Heart left ventricle (tissue), 16 donors: ENCODE measurements at regions not wholly inside any gene's neighbourhood (a gene's known extent, or its start where the extent isn't known, plus 50 kb on each side); places are given as distances from the start of the nearest gene placed in this dataset.

ENCODE experiments used
- ATAC-seq, 4 donors: fragments of 200-7000 bp; cut with Tn5 transposase; one replicate each; pipeline ENCODE4 v1.9.1; 2020 to 2022; ENCODE audit warnings: moderate library complexity in 4 of 4, mild to moderate bottlenecking in 3 of 4, moderate number of reproducible peaks in 1 of 4
- DNase-seq, 5 donors: peaks; one replicate each; pipeline ENCODE4 v3.0.0-alpha.2; 2020
- H3K27ac ChIP-seq, 12 donors: fragments of 200-600 bp; sonication (generic) in 4 of 12; one replicate each; pipeline versions ENCODE4 v1.5.0 to v1.8.0; 2016 to 2022; ENCODE audit warnings: mild to moderate bottlenecking in 2 of 12
- H3K27me3 ChIP-seq, 9 donors: fragments of 200-600 bp; sonication (generic) in 2 of 9; one replicate each; pipeline versions ENCODE4 v1.5.1 to v1.8.0; 2016 to 2022; ENCODE audit warnings: mild to moderate bottlenecking in 3 of 9
- H3K36me3 ChIP-seq, 9 donors: fragments of 200-600 bp; sonication (generic) in 2 of 9; one replicate each; pipeline versions ENCODE4 v1.5.0 to v1.8.0; 2018 to 2022; ENCODE audit warnings: mild to moderate bottlenecking in 2 of 9
- H3K4me1 ChIP-seq, 12 donors: fragments of 200-600 bp; sonication (generic) in 4 of 12; one replicate each; pipeline versions ENCODE4 v1.5.0 to v1.8.0; 2016 to 2022; ENCODE audit warnings: mild to moderate bottlenecking in 3 of 12
- H3K4me3 ChIP-seq, 12 donors: fragments of 200-600 bp; sonication (generic) in 4 of 12; one replicate each; pipeline versions ENCODE4 v1.5.0 to v1.8.0; 2017 to 2022; ENCODE audit warnings: mild to moderate bottlenecking in 9 of 12, moderate library complexity in 4 of 12
- H3K9me3 ChIP-seq, 12 donors: fragments of 200-600 bp; sonication (generic) in 4 of 12; one replicate each; pipeline versions ENCODE4 v1.5.0 to v1.8.0; 2016 to 2022; ENCODE audit warnings: mild to moderate bottlenecking in 1 of 12
- CTCF ChIP-seq, 12 donors: fragments of 200-600 bp; sonication (generic) in 4 of 12; IDR thresholded peaks; one replicate each; pipeline versions ENCODE4 v1.5.0 to v1.8.0; 2018 to 2022; ENCODE audit warnings: antibody characterized with exemption in 12 of 12, mild to moderate bottlenecking in 5 of 12
- POLR2A ChIP-seq, 2 donors: fragments of 450-650 bp; IDR thresholded peaks; one replicate each; pipeline ENCODE4 v1.6.1; 2017; ENCODE audit warnings: antibody characterized with exemption in 2 of 2, mild to moderate bottlenecking in 2 of 2, moderate library complexity in 2 of 2
- WGBS, 4 donors: extraction: QIAGEN DNeasy Blood & Tissue Kit in 2 of 4; methylation state at CpG; one replicate each; pipeline versions ENCODE4 v1.1.5 to v1.1.7; 2013 to 2018; 5-methylcytosine and 5-hydroxymethylcytosine counted together
- intact Hi-C, 10 donors: fragments of 100-400 bp; cut with DNase I; formaldehyde crosslinking; loops; one replicate each; pipeline versions ENCODE4 v1.11.1 to v1.14.2; 2022
- donor health status: ischemic (EF 13 %, LVEDD 7.1; RV severe dilation, severe dysfunction).
- donor health status: healthy with polysubstance abuse.
- donor health status: DM: no; HTN: yes; CAD: no.
- donor health status: DM: no; HTN: no; CAD: no.
- donor health status: ischemic (EF 25% LVEDD 6.9; RV normal size, moderate dysfunction).
- donor health status: ischemic (EF 25% LVEDD 5.7; RV mildly dilated, moderate dysfunction).
- donor health status: healthy.
- donor health status: DM: yes; HTN: yes; CAD: no.
- donor health status: ischemic (EF 35%, LVEDD 5.7; RV mildly dilated, moderate dysfunction).
- donor health status: nonischemic (EF 11% LVEDD 7.7; RV severe dilation, severe dysfunction).
- donor health status: DM: yes; HTN: yes; CAD: no.
- donor health status: PGD.
- donor health status: ischemic (EF 29% LVEDD 5.4; RV normal size, mild dysfunction).
- donor health status: nonischemic (EF 23%, LVEDD 6.1; RV moderate dilation, normal function).

GRCh38 chr3:109728861-109729494 is 391.6 kb upstream of the DPPA4 start:
- Histone ChIP-seq H3K36me3 (no peaks in the 10 kb centered on the region), H3K4me1 (no peaks in the 10 kb centered on the region), H3K27me3 (no peaks in the 10 kb centered on the region), H3K4me3 (no peak overlapping the region), H3K27ac (no peak overlapping the region), H3K9me3 (peaks cover 0 to 6% (median 0%) of the 10 kb centered on the region in 12 donors)
- TF ChIP-seq CTCF (IDR thresholded peaks at IDR 0.05) (no peak), POLR2A (IDR thresholded peaks at IDR 0.05) (no peak)
- 50 to 89% (median 69%) methylated on average over 1 of the region's 1 CpG for WGBS, 4 donors
- DNase-seq = no peak
- no peak for ATAC-seq
- intact Hi-C loops = no loop called here

GRCh38 chr3:109731639-109732473 is 394.5 kb upstream of the DPPA4 start:
- intact Hi-C loops = loop anchor here (1.0 to 10.0 kb wide), 5 partner anchors 580 to 1350 kb away; partner anchors contain the start of gene NECTIN3 (in 1 of the 10)
- Histone ChIP-seq H3K9me3 (peaks cover 0 to 3% (median 0%) of the 10 kb centered on the region in 12 donors), H3K27me3 (no peaks in the 10 kb centered on the region), H3K27ac (no peak overlapping the region), H3K36me3 (no peaks in the 10 kb centered on the region), H3K4me3 (no peak overlapping the region), H3K4me1 (no peaks in the 10 kb centered on the region)
- WGBS, 4 donors = 67 to 73% (median 68%) methylated on average over 6 of the region's 6 CpGs
- ATAC-seq = peak in 3 of 4 donors; percentile 51 to 70 (median 52)
- TF ChIP-seq POLR2A (IDR thresholded peaks at IDR 0.05) (no peak), CTCF (IDR thresholded peaks at IDR 0.05) (peak; percentile 67 to 92 (median 82))
- DNase-seq = peak in 2 of 5 donors; percentile 15 to 20

- H3K27ac ChIP-seq = no peak overlapping the region
- no peaks in the 10 kb centered on the region for H3K27me3 ChIP-seq
- no peaks in the 10 kb centered on the region for H3K9me3 ChIP-seq
- intact Hi-C loops = no loop called here
- ATAC-seq = no peak
- H3K4me3 ChIP-seq = no peak overlapping the region
- no peaks in the 10 kb centered on the region for H3K36me3 ChIP-seq
- 35 to 43% (median 41%) methylated on average over 3 of the region's 3 CpGs for WGBS, 4 donors
- no peak for DNase-seq
- no peaks in the 10 kb centered on the region for H3K4me1 ChIP-seq
- TF ChIP-seq POLR2A (IDR thresholded peaks at IDR 0.05) (no peak), CTCF (IDR thresholded peaks at IDR 0.05) (no peak)
Measured at GRCh38 chr3:109743981-109744380, 406.6 kb upstream of the DPPA4 start.

GRCh38 chr3:109772520-109772919 is 435.2 kb upstream of the DPPA4 start:
- Histone ChIP-seq H3K9me3 (peaks cover 0 to 3% (median 0%) of the 10 kb centered on the region in 12 donors), H3K4me3 (no peak overlapping the region), H3K27ac (no peak overlapping the region), H3K27me3 (no peaks in the 10 kb centered on the region), H3K36me3 (no peaks in the 10 kb centered on the region), H3K4me1 (no peaks in the 10 kb centered on the region)
- ATAC-seq = no peak
- no peak for DNase-seq
- TF ChIP-seq POLR2A (IDR thresholded peaks at IDR 0.05) = no peak
- no peak for TF ChIP-seq CTCF (IDR thresholded peaks at IDR 0.05)
- 79 to 88% (median 82%) methylated on average over 5 of the region's 5 CpGs for WGBS, 4 donors
- intact Hi-C loops = no loop called here
